H7 (cell line): ENCODE measurements at regions not wholly inside any gene's neighbourhood (a gene's known extent, or its start where the extent isn't known, plus 50 kb on each side); places are given as distances from the start of the nearest gene placed in this dataset.
"Not testable (repeated sequence)": the region's sequence is repeated elsewhere in the genome, so short reads cannot be mapped to it uniquely, and the experiment has no call there.

Source experiments
- DNase-seq: peaks from one replicate; pipeline ENCODE4 v3.0.0; 2012
- H3K27me3 ChIP-seq: 2 replicates; pipeline ENCODE4 v1.6.0; 2011; ENCODE audit warnings: mild to moderate bottlenecking, low read length; ENCODE audit not compliant: control insufficient read depth, insufficient read depth
- H3K36me3 ChIP-seq: replicated peaks from 2 replicates; pipeline ENCODE4 v1.5.1; 2011; ENCODE audit warnings: low read length; ENCODE audit not compliant: control insufficient read depth, insufficient read depth
- H3K4me3 ChIP-seq: 2 replicates; pipeline ENCODE4 v1.5.1; 2011; ENCODE audit warnings: low read depth, mild to moderate bottlenecking, control low read depth, low read length, moderate library complexity; ENCODE audit not compliant: insufficient read depth

DNA sequence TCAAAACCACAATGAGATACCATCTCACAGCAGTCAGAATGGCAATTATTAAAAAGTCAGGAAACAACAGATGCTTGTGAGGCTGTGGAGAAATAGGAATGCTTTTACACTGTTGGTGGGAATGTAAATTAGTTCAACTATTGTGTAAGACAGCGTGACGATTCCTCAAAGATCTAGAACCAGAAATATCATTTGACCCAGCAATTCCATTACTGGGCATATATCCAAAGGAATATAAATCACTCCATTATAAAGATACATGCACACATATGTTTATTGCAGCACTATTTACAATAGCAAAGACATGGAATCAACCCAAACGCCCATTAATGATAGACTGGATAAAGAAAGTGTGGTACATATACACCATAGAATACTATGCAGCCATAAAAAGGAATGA is 50.6 kb upstream of the DNAJC10 start:
- H3K27me3 ChIP-seq, H3K36me3 ChIP-seq, DNase-seq, H3K4me3 ChIP-seq: not testable (repeated sequence)
